ENCODE measurements at regions not wholly inside any gene's neighbourhood (a gene's known extent, or its start where the extent isn't known, plus 50 kb on each side); places are given as distances from the start of the nearest gene placed in this dataset.

GRCh38 chr2:153308466-153308865, 170.1 kb downstream of the RPRM start:
- Histone ChIP-seq H3K27me3 (no peaks in the 10 kb centered on the region), H3K4me3 (no peak overlapping the region), H3K36me3 (no peaks in the 10 kb centered on the region), H3K4me1 (no peaks in the 10 kb centered on the region), H3K9me3 (no peaks in the 10 kb centered on the region), H3K27ac (no peak overlapping the region)
- TF ChIP-seq POLR2A (IDR thresholded peaks at IDR 0.05) (no peak), CTCF (IDR thresholded peaks at IDR 0.05) (no peak)
- WGBS, 2 donors, result 47 to 48% methylated on average over 2 of the region's 2 CpGs
- intact Hi-C loops (cut with DNase I), result no loop called here
- no peak for DNase-seq

- Histone ChIP-seq H3K27ac (no peak overlapping the region), H3K4me1 (no peaks in the 10 kb centered on the region), H3K36me3 (no peaks in the 10 kb centered on the region), H3K9me3 (no peaks in the 10 kb centered on the region), H3K4me3 (no peak overlapping the region), H3K27me3 (no peaks in the 10 kb centered on the region)
- intact Hi-C loops (cut with DNase I), result no loop called here
- TF ChIP-seq CTCF (IDR thresholded peaks at IDR 0.05) (no peak), POLR2A (IDR thresholded peaks at IDR 0.05) (no peak)
- DNase-seq, result no peak
- 58 to 78% methylated on average over 3 of the region's 3 CpGs for WGBS, 2 donors
Measured at GRCh38 chr2:153307223-153307622, 171.3 kb downstream of the RPRM start.

DNA sequence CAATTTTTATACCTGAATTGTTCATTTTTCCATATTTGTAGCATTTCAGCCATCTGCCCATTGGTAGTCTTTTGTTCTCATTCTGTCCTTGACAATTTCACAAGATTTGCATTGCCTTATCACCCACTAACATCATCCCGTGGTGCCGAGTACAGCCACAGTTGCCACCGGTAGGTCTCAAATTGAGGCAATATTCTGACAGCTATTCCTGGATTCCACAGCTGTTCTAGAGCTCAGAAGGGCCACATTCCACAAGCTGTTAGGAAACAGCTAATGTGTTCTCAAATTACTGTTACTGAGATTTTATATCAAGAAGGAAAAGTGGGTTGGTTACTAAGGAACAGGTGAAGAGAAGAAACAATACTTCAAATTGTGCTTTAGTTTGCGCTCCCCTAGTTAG, 178.8 kb downstream of the RPRM start:
- WGBS, 2 donors, result 93 to 98% methylated on average over 4 of the region's 4 CpGs
- H3K4me1 ChIP-seq, result no peaks in the 10 kb centered on the region
- no peak overlapping the region for H3K4me3 ChIP-seq
- intact Hi-C loops (cut with DNase I), result no loop called here
- H3K27ac ChIP-seq, result no peak overlapping the region
- DNase-seq, result no peak
- no peaks in the 10 kb centered on the region for H3K27me3 ChIP-seq
- no peaks in the 10 kb centered on the region for H3K9me3 ChIP-seq
- no peak for TF ChIP-seq POLR2A (IDR thresholded peaks at IDR 0.05)
- no peak for TF ChIP-seq CTCF (IDR thresholded peaks at IDR 0.05)
- H3K36me3 ChIP-seq, result no peaks in the 10 kb centered on the region

DNA sequence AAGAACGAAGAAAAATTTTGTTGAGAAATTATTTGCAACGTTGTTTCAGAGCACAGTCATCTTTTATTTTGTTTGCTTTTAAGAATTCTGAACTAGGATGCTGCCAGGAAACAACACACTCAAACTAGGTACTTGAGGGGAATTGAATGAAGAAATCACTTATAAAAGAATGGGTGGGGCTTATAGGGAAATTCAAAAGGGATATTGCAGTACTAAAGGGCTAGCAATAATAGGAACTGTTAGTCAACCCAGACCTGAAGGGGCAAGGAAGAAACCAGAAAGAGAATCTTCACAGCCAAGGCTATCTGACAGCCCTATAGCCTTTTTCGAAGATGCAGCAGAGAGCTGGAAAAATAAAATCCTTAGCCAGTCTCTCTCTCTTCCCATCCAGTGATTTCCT, 179.3 kb downstream of the RPRM start:
- 64 to 71% methylated on average over 3 of the region's 3 CpGs for WGBS, 2 donors
- H3K27ac ChIP-seq, result no peak overlapping the region

GRCh38 chr2:153294199-153294786, 184.3 kb downstream of the RPRM start:
- Histone ChIP-seq H3K27me3 (no peaks in the 10 kb centered on the region), H3K36me3 (no peaks in the 10 kb centered on the region), H3K9me3 (no peaks in the 10 kb centered on the region), H3K4me1 (no peaks in the 10 kb centered on the region), H3K4me3 (no peak overlapping the region), H3K27ac (no peak overlapping the region)
- TF ChIP-seq CTCF (IDR thresholded peaks at IDR 0.05), result no peak
- no peak for TF ChIP-seq POLR2A (IDR thresholded peaks at IDR 0.05)
- intact Hi-C loops (cut with DNase I), result no loop called here
- DNase-seq, result no peak
- 10 to 17% methylated on average over 2 of the region's 2 CpGs for WGBS, 2 donors

More for the DNA sequence above, 179.3 kb downstream of the RPRM start:
- Histone ChIP-seq H3K4me1 (no peaks in the 10 kb centered on the region), H3K9me3 (no peaks in the 10 kb centered on the region), H3K27me3 (no peaks in the 10 kb centered on the region), H3K36me3 (no peaks in the 10 kb centered on the region), H3K4me3 (no peak overlapping the region)
- intact Hi-C loops (cut with DNase I), result no loop called here
- DNase-seq, result no peak
- TF ChIP-seq CTCF (IDR thresholded peaks at IDR 0.05) (no peak), POLR2A (IDR thresholded peaks at IDR 0.05) (no peak)
